ENCODE measurements at regions not wholly inside any gene's neighbourhood (a gene's known extent, or its start where the extent isn't known, plus 50 kb on each side); places are given as distances from the start of the nearest gene placed in this dataset.

DNA sequence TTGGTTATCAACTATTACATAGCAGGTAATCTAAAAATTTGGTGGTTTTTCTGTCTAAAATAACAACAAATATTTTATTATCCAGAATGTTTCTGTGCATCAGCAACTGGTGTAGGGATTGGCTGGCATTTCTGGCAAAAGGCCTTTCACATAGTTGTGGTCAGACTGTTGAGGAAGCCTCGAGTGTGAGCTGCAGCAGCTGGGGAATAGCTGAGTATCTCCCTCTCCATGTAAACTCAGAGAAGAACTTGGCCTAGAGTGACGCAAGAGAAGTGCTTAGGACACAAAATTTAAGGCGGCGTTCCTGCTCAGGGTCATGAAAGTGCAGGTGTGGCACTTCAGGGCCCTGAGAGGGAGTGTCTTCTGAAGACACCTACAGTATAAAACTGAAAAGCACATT, 558.9 kb downstream of the SPOCK3 start:
- Histone ChIP-seq H2AFZ (replicated peaks; ENCODE audit: low read length, poor library complexity) (no peak overlapping the region), H3K79me1 (ENCODE audit: low read depth in 1 of 2, low read length in 2 of 2) (no peaks in the 10 kb centered on the region), H3K14ac (replicated peaks; ENCODE audit: low read depth, low read length) (no peak overlapping the region), H2AK5ac (ENCODE audit: low read depth, low read length) (no peak overlapping the region), H3K4ac (ENCODE audit: low read depth, low read length) (no peak overlapping the region), H3K36me3 (ENCODE audit: control insufficient read depth, insufficient read depth, low read length) (no peaks in the 10 kb centered on the region), H3K18ac (ENCODE audit: low read depth, low read length) (no peak overlapping the region), H3K27me3 (ENCODE audit: control insufficient read depth, insufficient read depth, low read length) (no peaks in the 10 kb centered on the region), H3K9ac (ENCODE audit: low read depth, low read length) (no peak overlapping the region), H3K27ac (ENCODE audit: insufficient read depth, low read length) (no peak overlapping the region), H4K5ac (ENCODE audit: low read depth, low read length) (no peak overlapping the region), H3K9me3 (ENCODE audit: control insufficient read depth, insufficient read depth, low read length) (peaks cover 5% of the 10 kb centered on the region), H2BK120ac (ENCODE audit: low read depth, low read length) (no peak overlapping the region), H3K56ac (ENCODE audit: extremely low read depth, insufficient read depth, low read length) (no peak overlapping the region), H3K23ac (ENCODE audit: low read depth, low read length) (no peak overlapping the region), H3K4me2 (ENCODE audit: low read depth, low read length) (no peak overlapping the region), H4K8ac (ENCODE audit: low read depth in 2 of 2, low read length in 2 of 2) (no peak overlapping the region), H3K9me1 (ENCODE audit: insufficient read depth, low read length) (no peaks in the 10 kb centered on the region), H2AK9ac (replicated peaks; ENCODE audit: low read depth, low read length, poor library complexity) (no peak overlapping the region), H4K20me1 (ENCODE audit: insufficient read depth, low read length) (no peaks in the 10 kb centered on the region), H2BK5ac (ENCODE audit: low read depth, low read length, poor library complexity, severe bottlenecking) (no peak overlapping the region), H2BK20ac (ENCODE audit: low read depth, low read length) (no peak overlapping the region), H3K4me1 (ENCODE audit: control insufficient read depth, insufficient read depth, low read length) (no peaks in the 10 kb centered on the region), H4K91ac (ENCODE audit: insufficient read depth, low read depth, low read length) (no peak overlapping the region), H2BK15ac (ENCODE audit: low read depth, low read length) (no peak overlapping the region), H3K4me3 (ENCODE audit: insufficient read depth, low read depth, low read length) (no peak overlapping the region)
- no peak for ATAC-seq (ENCODE audit: low read depth)
- intact Hi-C loops (cut with micrococcal nuclease), result no loop called here
- no TSS peak for BruUV-seq (replicated peaks)
- no peak for DNase-seq
- no CpG with 5 or more reads among the region's 4 CpGs for WGBS, 2 experiments (ENCODE audit: extremely low coverage in 2 of 2, insufficient read length in 1 of 2)
- CTCF ChIA-PET, result no interaction called here
- dilution Hi-C loops (cut with HindIII; ENCODE audit: low sequenced_read_pairs, unreplicated experiment), result no loop called here
- in situ Hi-C loops (cut with MboI; ENCODE audit: low sequenced_read_pairs), result no loop called here
- POLR2A ChIA-PET (ENCODE audit: unreplicated experiment), result no interaction called here
- TF ChIP-seq, protein P1, sequence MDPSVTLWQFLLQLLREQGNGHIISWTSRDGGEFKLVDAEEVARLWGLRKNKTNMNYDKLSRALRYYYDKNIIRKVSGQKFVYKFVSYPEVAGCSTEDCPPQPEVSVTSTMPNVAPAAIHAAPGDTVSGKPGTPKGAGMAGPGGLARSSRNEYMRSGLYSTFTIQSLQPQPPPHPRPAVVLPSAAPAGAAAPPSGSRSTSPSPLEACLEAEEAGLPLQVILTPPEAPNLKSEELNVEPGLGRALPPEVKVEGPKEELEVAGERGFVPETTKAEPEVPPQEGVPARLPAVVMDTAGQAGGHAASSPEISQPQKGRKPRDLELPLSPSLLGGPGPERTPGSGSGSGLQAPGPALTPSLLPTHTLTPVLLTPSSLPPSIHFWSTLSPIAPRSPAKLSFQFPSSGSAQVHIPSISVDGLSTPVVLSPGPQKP (IDR thresholded peaks at IDR 0.05; ENCODE audit: borderline replicate concordance, low read depth, low read length), result no peak
- TF ChIP-seq SMC3 (IDR thresholded peaks at IDR 0.05; ENCODE audit: low read depth, low read length) (no peak), RCOR1 (IDR thresholded peaks at IDR 0.05; ENCODE audit: insufficient replicate concordance, low read length) (no peak), FOS (IDR thresholded peaks at IDR 0.05; ENCODE audit: low read depth, low read length) (no peak), BHLHE40 (IDR thresholded peaks at IDR 0.05; ENCODE audit: low read depth, low read length) (no peak)

All from IMR-90 (cell line).